ENCODE measurements at regions not wholly inside any gene's neighbourhood (a gene's known extent, or its start where the extent isn't known, plus 50 kb on each side); places are given as distances from the start of the nearest gene placed in this dataset.

DNA sequence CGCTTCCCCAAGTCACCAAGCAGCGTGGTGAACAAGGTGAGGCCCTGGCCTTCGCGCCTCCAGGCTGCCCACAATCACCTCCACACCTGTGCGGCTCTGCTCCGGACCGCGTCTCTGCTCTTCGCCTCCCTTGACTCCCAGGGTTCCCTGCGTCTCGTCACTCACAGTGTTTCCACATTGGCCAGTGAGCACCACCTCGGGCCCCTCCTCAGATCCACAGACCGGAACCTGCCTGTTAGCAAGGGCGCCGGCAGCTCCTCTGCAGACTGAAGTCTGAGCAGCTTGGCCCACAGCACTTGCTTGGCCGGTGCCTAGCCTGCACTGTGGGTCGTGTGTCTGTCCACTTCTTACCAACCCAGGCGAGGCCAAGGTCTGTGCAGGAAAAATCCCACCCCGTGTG lies 155.3 kb upstream of the ALKAL2 start:
- FAIRE-seq (no peak), DNase-seq (ENCODE audit: insufficient read length, low spot score) (no peak)
- TF ChIP-seq TAF1 (IDR thresholded peaks at IDR 0.05; ENCODE audit: low read depth, low read length) (no peak), POU2F2 (IDR thresholded peaks at IDR 0.05; ENCODE audit: low read depth, low read length) (no peak), SPI1 (IDR thresholded peaks at IDR 0.05; ENCODE audit: low read depth, low read length) (no peak), PAX5 (IDR thresholded peaks at IDR 0.05; ENCODE audit: insufficient read depth, low read length, severe bottlenecking) (no peak), POLR2AphosphoS5 (IDR thresholded peaks at IDR 0.05; ENCODE audit: low read depth, low read length) (no peak), POLR2A (IDR thresholded peaks at IDR 0.05; ENCODE audit: low read depth, low read length) (no peak)

GRCh38 chr2:441258-442022 lies 153.5 kb upstream of the ALKAL2 start:
- TF ChIP-seq SPI1 (IDR thresholded peaks at IDR 0.05; ENCODE audit: low read depth, low read length) (peak; percentile 79), POLR2A (IDR thresholded peaks at IDR 0.05; ENCODE audit: low read depth, low read length) (no peak)
- no peak for FAIRE-seq
- no peak for DNase-seq (ENCODE audit: insufficient read length, low spot score)

- no peak for FAIRE-seq
- no peak for DNase-seq (ENCODE audit: insufficient read length, low spot score)
- TF ChIP-seq POU2F2 (IDR thresholded peaks at IDR 0.05; ENCODE audit: low read depth, low read length) (no peak), SPI1 (IDR thresholded peaks at IDR 0.05; ENCODE audit: low read depth, low read length) (no peak), POLR2A (IDR thresholded peaks at IDR 0.05; ENCODE audit: low read depth, low read length) (no peak), TAF1 (IDR thresholded peaks at IDR 0.05; ENCODE audit: low read depth, low read length) (no peak), PAX5 (IDR thresholded peaks at IDR 0.05; ENCODE audit: insufficient read depth, low read length, severe bottlenecking) (no peak), POLR2AphosphoS5 (IDR thresholded peaks at IDR 0.05; ENCODE audit: low read depth, low read length) (no peak)
Measured at GRCh38 chr2:440403-440740, 152.5 kb upstream of the ALKAL2 start.

DNA sequence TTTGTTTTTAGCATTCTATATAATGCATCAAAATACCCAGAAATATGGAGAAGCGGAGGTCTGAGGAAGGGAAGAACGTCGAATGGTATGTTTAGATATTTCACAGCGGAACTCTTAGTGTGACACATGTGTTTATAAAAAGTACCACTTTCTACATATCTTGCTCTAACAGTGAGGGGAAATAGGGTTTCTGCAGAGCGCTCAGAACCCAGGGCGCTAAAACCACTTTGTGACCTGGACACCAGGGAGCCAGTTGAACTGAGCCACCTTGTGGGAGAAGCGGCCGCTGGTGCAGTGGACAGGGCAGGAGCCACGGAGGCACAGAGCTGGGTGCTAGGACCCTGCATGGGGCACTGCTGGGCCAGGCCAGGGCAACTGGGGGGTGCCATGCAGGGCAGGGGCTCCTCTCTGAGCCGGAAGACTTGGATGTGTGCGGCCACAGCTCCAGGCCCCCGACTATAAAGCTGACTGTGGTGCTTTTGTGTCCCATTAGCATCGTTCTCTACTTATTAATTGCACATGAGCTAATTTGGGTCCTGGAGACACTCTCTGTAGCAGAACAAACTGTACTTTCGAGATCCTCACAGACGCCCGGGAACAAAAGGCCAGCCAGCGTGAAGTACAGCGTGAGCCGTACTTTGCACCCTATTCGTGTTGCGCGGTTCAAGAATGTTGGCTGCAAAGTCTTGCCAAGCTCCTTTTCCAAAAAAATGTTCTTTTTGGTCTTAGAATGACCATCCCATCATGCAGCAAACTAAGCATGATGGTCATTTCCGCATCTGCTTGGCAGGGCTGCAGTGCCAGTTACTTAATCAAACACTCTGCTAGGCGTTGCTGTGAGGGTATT lies 151.9 kb upstream of the ALKAL2 start:
- TF ChIP-seq POLR2A (IDR thresholded peaks at IDR 0.05; ENCODE audit: low read depth, low read length) = no peak
- no peak for TF ChIP-seq SPI1 (IDR thresholded peaks at IDR 0.05; ENCODE audit: low read depth, low read length)
- TF ChIP-seq TAF1 (IDR thresholded peaks at IDR 0.05; ENCODE audit: low read depth, low read length) = no peak
- no peak for TF ChIP-seq PAX5 (IDR thresholded peaks at IDR 0.05; ENCODE audit: insufficient read depth, low read length, severe bottlenecking)
- TF ChIP-seq POLR2AphosphoS5 (IDR thresholded peaks at IDR 0.05; ENCODE audit: low read depth, low read length) = no peak
- TF ChIP-seq POU2F2 (IDR thresholded peaks at IDR 0.05; ENCODE audit: low read depth, low read length) = no peak
- FAIRE-seq = no peak

GRCh38 chr2:439077-439476 lies 151.2 kb upstream of the ALKAL2 start:
- DNase-seq (ENCODE audit: insufficient read length, low spot score) (no peak), FAIRE-seq (no peak)
- TF ChIP-seq TAF1 (IDR thresholded peaks at IDR 0.05; ENCODE audit: low read depth, low read length) (no peak), POLR2AphosphoS5 (IDR thresholded peaks at IDR 0.05; ENCODE audit: low read depth, low read length) (no peak), SPI1 (IDR thresholded peaks at IDR 0.05; ENCODE audit: low read depth, low read length) (no peak), PAX5 (IDR thresholded peaks at IDR 0.05; ENCODE audit: insufficient read depth, low read length, severe bottlenecking) (no peak), POU2F2 (IDR thresholded peaks at IDR 0.05; ENCODE audit: low read depth, low read length) (no peak), POLR2A (IDR thresholded peaks at IDR 0.05; ENCODE audit: low read depth, low read length) (no peak)

More for the DNA sequence above, 151.9 kb upstream of the ALKAL2 start:
- DNase-seq (ENCODE audit: insufficient read length, low spot score) = no peak

GRCh38 chr2:437756-438393 lies 150.0 kb upstream of the ALKAL2 start:
- FAIRE-seq (peak; percentile 94), DNase-seq (ENCODE audit: insufficient read length, low spot score) (peak; percentile 60)
- TF ChIP-seq POU2F2 (IDR thresholded peaks at IDR 0.05; ENCODE audit: low read depth, low read length) = no peak
- TF ChIP-seq SPI1 (IDR thresholded peaks at IDR 0.05; ENCODE audit: low read depth, low read length) = peak; percentile 90

DNA sequence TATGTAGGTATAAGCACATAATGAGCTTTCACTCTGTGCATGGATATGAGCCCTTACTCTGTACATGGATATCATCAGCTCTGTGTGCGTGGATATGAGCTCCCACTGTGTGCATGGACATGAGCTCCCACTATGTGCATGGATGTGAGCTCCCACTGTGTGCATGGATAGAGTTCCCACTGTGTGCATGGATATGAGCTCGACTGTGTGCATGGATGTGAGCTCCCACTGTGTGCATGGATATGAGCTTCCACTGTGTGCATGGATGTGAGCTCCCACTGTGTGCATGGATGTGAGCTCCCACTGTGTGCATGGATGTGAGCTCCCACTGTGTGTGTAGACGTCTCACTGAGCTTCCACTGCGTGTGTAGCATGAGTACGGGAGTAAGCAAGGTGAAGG lies 149.3 kb upstream of the ALKAL2 start:
- peak; percentile 35 for FAIRE-seq
- TF ChIP-seq PAX5 (IDR thresholded peaks at IDR 0.05; ENCODE audit: insufficient read depth, low read length, severe bottlenecking) = no peak
- TF ChIP-seq POU2F2 (IDR thresholded peaks at IDR 0.05; ENCODE audit: low read depth, low read length) = no peak
- TF ChIP-seq SPI1 (IDR thresholded peaks at IDR 0.05; ENCODE audit: low read depth, low read length) = no peak
- TF ChIP-seq POLR2AphosphoS5 (IDR thresholded peaks at IDR 0.05; ENCODE audit: low read depth, low read length) = no peak
- no peak for DNase-seq (ENCODE audit: insufficient read length, low spot score)

GRCh38 chr2:436205-436604 lies 148.3 kb upstream of the ALKAL2 start:
- no peak for FAIRE-seq
- no peak for DNase-seq (ENCODE audit: insufficient read length, low spot score)
- no peak for TF ChIP-seq POU2F2 (IDR thresholded peaks at IDR 0.05; ENCODE audit: low read depth, low read length)
- no peak for TF ChIP-seq TAF1 (IDR thresholded peaks at IDR 0.05; ENCODE audit: low read depth, low read length)
- no peak for TF ChIP-seq POLR2AphosphoS5 (IDR thresholded peaks at IDR 0.05; ENCODE audit: low read depth, low read length)
- TF ChIP-seq SPI1 (IDR thresholded peaks at IDR 0.05; ENCODE audit: low read depth, low read length) = no peak
- TF ChIP-seq POLR2A (IDR thresholded peaks at IDR 0.05; ENCODE audit: low read depth, low read length) = no peak
- no peak for TF ChIP-seq PAX5 (IDR thresholded peaks at IDR 0.05; ENCODE audit: insufficient read depth, low read length, severe bottlenecking)

DNA sequence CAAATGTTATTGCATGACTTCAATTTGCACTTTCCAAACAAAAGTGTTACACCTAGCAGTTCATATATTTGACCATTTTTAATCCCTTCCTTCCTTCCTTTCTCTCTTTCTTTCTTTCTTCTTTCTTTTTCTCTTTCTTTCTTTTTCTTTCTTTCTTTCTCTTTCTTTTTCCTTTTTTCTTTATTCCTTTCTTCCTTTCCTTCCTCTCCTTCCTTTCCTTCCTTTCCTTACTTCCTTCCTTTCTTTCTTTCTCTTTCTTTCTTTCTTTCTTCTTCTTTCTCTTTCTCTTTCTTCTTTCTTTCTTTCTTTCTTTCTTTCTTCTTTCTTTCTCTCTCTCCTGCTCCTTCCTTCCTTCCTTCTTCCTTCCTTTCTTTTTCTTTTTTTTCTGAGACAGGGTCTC lies 146.7 kb upstream of the ALKAL2 start:
- TF ChIP-seq POLR2AphosphoS5 (IDR thresholded peaks at IDR 0.05; ENCODE audit: low read depth, low read length) (no peak), SPI1 (IDR thresholded peaks at IDR 0.05; ENCODE audit: low read depth, low read length) (no peak), PAX5 (IDR thresholded peaks at IDR 0.05; ENCODE audit: insufficient read depth, low read length, severe bottlenecking) (no peak)
- FAIRE-seq (no peak), DNase-seq (ENCODE audit: insufficient read length, low spot score) (no peak)

Data from GM12891 (cell line).